ENCODE measurements at regions not wholly inside any gene's neighbourhood (a gene's known extent, or its start where the extent isn't known, plus 50 kb on each side); places are given as distances from the start of the nearest gene placed in this dataset.

DNA sequence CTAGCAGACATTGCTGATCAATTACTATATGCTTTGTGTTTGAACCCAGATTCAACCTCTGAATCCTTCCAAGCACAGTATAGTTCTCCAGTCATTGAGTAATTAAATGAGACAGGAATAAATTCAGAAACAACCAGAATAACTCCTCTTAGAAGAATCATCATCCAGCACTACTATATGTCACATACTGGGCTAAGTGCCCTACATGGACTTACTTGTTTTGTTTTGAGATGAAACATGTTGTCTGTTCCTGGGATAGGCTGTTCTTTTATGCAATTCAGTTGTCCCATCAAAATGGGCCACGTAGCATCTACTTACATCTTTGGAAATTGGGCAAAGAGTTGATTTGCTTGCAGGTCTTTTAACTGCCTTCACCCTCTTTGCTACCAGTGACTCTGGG, 365.5 kb upstream of the SUCLG2 start:
- DNase-seq (ENCODE audit: low spot score): no peak
- H3K27ac ChIP-seq (ENCODE audit: low read depth, low read length, poor library complexity, severe bottlenecking): no peak overlapping the region
- ChIA-PET CTCF (no interaction called here), POLR2A (ENCODE audit: low non-redundant PET) (no interaction called here)
- no peaks in the 10 kb centered on the region for H3K27me3 ChIP-seq (replicated peaks; ENCODE audit: insufficient read depth, low read depth, low read length, poor library complexity)
- H3K4me3 ChIP-seq (ENCODE audit: low read depth, low read length, poor library complexity, severe bottlenecking): no peak overlapping the region
- TF ChIP-seq, protein P1, sequence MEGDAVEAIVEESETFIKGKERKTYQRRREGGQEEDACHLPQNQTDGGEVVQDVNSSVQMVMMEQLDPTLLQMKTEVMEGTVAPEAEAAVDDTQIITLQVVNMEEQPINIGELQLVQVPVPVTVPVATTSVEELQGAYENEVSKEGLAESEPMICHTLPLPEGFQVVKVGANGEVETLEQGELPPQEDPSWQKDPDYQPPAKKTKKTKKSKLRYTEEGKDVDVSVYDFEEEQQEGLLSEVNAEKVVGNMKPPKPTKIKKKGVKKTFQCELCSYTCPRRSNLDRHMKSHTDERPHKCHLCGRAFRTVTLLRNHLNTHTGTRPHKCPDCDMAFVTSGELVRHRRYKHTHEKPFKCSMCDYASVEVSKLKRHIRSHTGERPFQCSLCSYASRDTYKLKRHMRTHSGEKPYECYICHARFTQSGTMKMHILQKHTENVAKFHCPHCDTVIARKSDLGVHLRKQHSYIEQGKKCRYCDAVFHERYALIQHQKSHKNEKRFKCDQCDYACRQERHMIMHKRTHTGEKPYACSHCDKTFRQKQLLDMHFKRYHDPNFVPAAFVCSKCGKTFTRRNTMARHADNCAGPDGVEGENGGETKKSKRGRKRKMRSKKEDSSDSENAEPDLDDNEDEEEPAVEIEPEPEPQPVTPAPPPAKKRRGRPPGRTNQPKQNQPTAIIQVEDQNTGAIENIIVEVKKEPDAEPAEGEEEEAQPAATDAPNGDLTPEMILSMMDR (conservative IDR thresholded peaks at IDR 0.05; ENCODE audit: low read depth, low read length): no peak
- no peak for TF ChIP-seq EZH2 (IDR thresholded peaks at IDR 0.05; ENCODE audit: borderline replicate concordance, low read depth, low read length, poor library complexity, severe bottlenecking)
- no peaks in the 10 kb centered on the region for H3K9me3 ChIP-seq (ENCODE audit: low read depth, low read length, poor library complexity, severe bottlenecking)
- BruUV-seq (replicated peaks): no TSS peak
- intact Hi-C loops (cut with micrococcal nuclease; ENCODE audit: unreplicated experiment): no loop called here
- no peaks in the 10 kb centered on the region for H3K4me1 ChIP-seq (ENCODE audit: insufficient read depth, low read length, poor library complexity, severe bottlenecking)
- no peaks in the 10 kb centered on the region for H3K36me3 ChIP-seq (ENCODE audit: insufficient read depth, low read length, poor library complexity, severe bottlenecking)

GRCh38 chr3:68018275-68018674, 363.9 kb upstream of the SUCLG2 start:
- Histone ChIP-seq H3K27me3 (replicated peaks; ENCODE audit: insufficient read depth, low read depth, low read length, poor library complexity) (no peaks in the 10 kb centered on the region), H3K4me1 (ENCODE audit: insufficient read depth, low read length, poor library complexity, severe bottlenecking) (no peaks in the 10 kb centered on the region), H3K9me3 (ENCODE audit: low read depth, low read length, poor library complexity, severe bottlenecking) (no peaks in the 10 kb centered on the region), H3K4me3 (ENCODE audit: low read depth, low read length, poor library complexity, severe bottlenecking) (no peak overlapping the region), H3K36me3 (ENCODE audit: insufficient read depth, low read length, poor library complexity, severe bottlenecking) (no peaks in the 10 kb centered on the region), H3K27ac (ENCODE audit: low read depth, low read length, poor library complexity, severe bottlenecking) (no peak overlapping the region)
- TF ChIP-seq, protein P1 (conservative IDR thresholded peaks at IDR 0.05; ENCODE audit: low read depth, low read length): no peak
- no peak for TF ChIP-seq EZH2 (IDR thresholded peaks at IDR 0.05; ENCODE audit: borderline replicate concordance, low read depth, low read length, poor library complexity, severe bottlenecking)
- no peak for DNase-seq (ENCODE audit: low spot score)
- BruUV-seq (replicated peaks): no TSS peak
- intact Hi-C loops (cut with micrococcal nuclease; ENCODE audit: unreplicated experiment): no loop called here
- ChIA-PET POLR2A (ENCODE audit: low non-redundant PET) (no interaction called here), CTCF (no interaction called here)

DNA sequence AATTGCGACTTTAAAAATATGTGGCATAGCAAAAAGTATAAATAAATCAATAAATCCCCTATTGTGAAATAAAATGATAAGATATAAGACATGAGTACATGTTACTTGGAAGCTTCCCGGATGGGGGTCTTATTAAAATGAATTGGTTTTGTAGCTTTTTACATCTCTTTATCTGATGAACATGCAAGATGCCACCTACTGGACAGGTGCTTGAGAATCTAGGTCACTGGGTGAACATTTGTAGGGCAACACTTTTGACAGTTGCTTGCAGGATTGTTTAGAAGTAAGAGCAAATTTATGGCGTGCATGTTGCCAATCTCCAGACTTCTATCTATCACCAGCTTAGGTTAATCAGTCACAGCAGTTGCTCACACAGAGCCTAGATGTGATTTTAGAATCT, 362.7 kb upstream of the SUCLG2 start:
- Histone ChIP-seq H3K4me1 (ENCODE audit: insufficient read depth, low read length, poor library complexity, severe bottlenecking) (no peaks in the 10 kb centered on the region), H3K27me3 (replicated peaks; ENCODE audit: insufficient read depth, low read depth, low read length, poor library complexity) (no peaks in the 10 kb centered on the region), H3K9me3 (ENCODE audit: low read depth, low read length, poor library complexity, severe bottlenecking) (no peaks in the 10 kb centered on the region), H3K4me3 (ENCODE audit: low read depth, low read length, poor library complexity, severe bottlenecking) (no peak overlapping the region), H3K36me3 (ENCODE audit: insufficient read depth, low read length, poor library complexity, severe bottlenecking) (no peaks in the 10 kb centered on the region), H3K27ac (ENCODE audit: low read depth, low read length, poor library complexity, severe bottlenecking) (no peak overlapping the region)
- ChIA-PET CTCF (no interaction called here), POLR2A (ENCODE audit: low non-redundant PET) (no interaction called here)
- intact Hi-C loops (cut with micrococcal nuclease; ENCODE audit: unreplicated experiment): no loop called here
- TF ChIP-seq, protein P1 (conservative IDR thresholded peaks at IDR 0.05; ENCODE audit: low read depth, low read length): no peak
- TF ChIP-seq EZH2 (IDR thresholded peaks at IDR 0.05; ENCODE audit: borderline replicate concordance, low read depth, low read length, poor library complexity, severe bottlenecking): no peak
- no TSS peak for BruUV-seq (replicated peaks)
- no peak for DNase-seq (ENCODE audit: low spot score)
